ENCODE measurements at regions not wholly inside any gene's neighbourhood (a gene's known extent, or its start where the extent isn't known, plus 50 kb on each side); places are given as distances from the start of the nearest gene placed in this dataset.

- H3K27ac ChIP-seq: no peak overlapping the region
- no peak overlapping the region for H3K4me3 ChIP-seq (replicated peaks in 1 of 3)
- no peaks in the 10 kb centered on the region for H3K36me3 ChIP-seq
- intact Hi-C loops (cut with DNase I): no loop called here
- no peaks in the 10 kb centered on the region for H3K27me3 ChIP-seq
- TF ChIP-seq POLR2A (IDR thresholded peaks at IDR 0.05): no peak
- no peak for TF ChIP-seq CTCF (IDR thresholded peaks at IDR 0.05)
- 88 to 90% methylated on average over 2 of the region's 2 CpGs for WGBS, 2 donors
- H3K9me3 ChIP-seq: no peaks in the 10 kb centered on the region
- no peak for DNase-seq
- no peaks in the 10 kb centered on the region for H3K4me1 ChIP-seq
These were observed 937.2 kb upstream of the FLRT2 start for GRCh38 chr14:84592770-84593169.

GRCh38 chr14:84610086-84610485, 919.9 kb upstream of the FLRT2 start:
- intact Hi-C loops (cut with DNase I): no loop called here
- Histone ChIP-seq H3K36me3 (no peaks in the 10 kb centered on the region), H3K27me3 (no peaks in the 10 kb centered on the region), H3K4me1 (no peaks in the 10 kb centered on the region), H3K9me3 (no peaks in the 10 kb centered on the region), H3K27ac (no peak overlapping the region), H3K4me3 (replicated peaks in 1 of 3) (no peak overlapping the region)
- DNase-seq: no peak
- TF ChIP-seq CTCF (IDR thresholded peaks at IDR 0.05) (no peak), POLR2A (IDR thresholded peaks at IDR 0.05) (no peak)
- WGBS, 2 donors: 92 to 95% methylated on average over 2 of the region's 2 CpGs

- no peak overlapping the region for H3K27ac ChIP-seq
- 63 to 67% methylated on average over 3 of the region's 3 CpGs for WGBS, 2 donors
- no peak for DNase-seq
- H3K27me3 ChIP-seq: no peaks in the 10 kb centered on the region
- no peak overlapping the region for H3K4me3 ChIP-seq (replicated peaks in 1 of 3)
- no peaks in the 10 kb centered on the region for H3K36me3 ChIP-seq
- H3K4me1 ChIP-seq: no peaks in the 10 kb centered on the region
- intact Hi-C loops (cut with DNase I): no loop called here
- H3K9me3 ChIP-seq: no peaks in the 10 kb centered on the region
- TF ChIP-seq CTCF (IDR thresholded peaks at IDR 0.05): no peak
- TF ChIP-seq POLR2A (IDR thresholded peaks at IDR 0.05): no peak
These were observed 907.6 kb upstream of the FLRT2 start for GRCh38 chr14:84622357-84622756.

- 78 to 80% methylated on average over 3 of the region's 3 CpGs for WGBS, 2 donors
- no peak for TF ChIP-seq POLR2A (IDR thresholded peaks at IDR 0.05)
- no peak for TF ChIP-seq CTCF (IDR thresholded peaks at IDR 0.05)
- Histone ChIP-seq H3K27ac (no peak overlapping the region), H3K4me1 (no peaks in the 10 kb centered on the region), H3K9me3 (no peaks in the 10 kb centered on the region), H3K36me3 (no peaks in the 10 kb centered on the region), H3K27me3 (no peaks in the 10 kb centered on the region), H3K4me3 (replicated peaks in 1 of 3) (no peak overlapping the region)
- DNase-seq: no peak
- intact Hi-C loops (cut with DNase I): no loop called here
These were observed 886.5 kb upstream of the FLRT2 start for GRCh38 chr14:84643446-84643845.

GRCh38 chr14:84646786-84647500, 883.0 kb upstream of the FLRT2 start:
- no peaks in the 10 kb centered on the region for H3K9me3 ChIP-seq
- intact Hi-C loops (cut with DNase I): no loop called here
- no peak for DNase-seq
- H3K4me3 ChIP-seq (replicated peaks in 1 of 3): no peak overlapping the region
- TF ChIP-seq CTCF (IDR thresholded peaks at IDR 0.05) (no peak), POLR2A (IDR thresholded peaks at IDR 0.05) (no peak)
- H3K4me1 ChIP-seq: no peaks in the 10 kb centered on the region
- 90 to 93% methylated on average over 6 of the region's 6 CpGs for WGBS, 2 donors
- H3K27me3 ChIP-seq: no peaks in the 10 kb centered on the region
- no peak overlapping the region for H3K27ac ChIP-seq
- no peaks in the 10 kb centered on the region for H3K36me3 ChIP-seq
